GM20000 (cell line): ENCODE measurements at regions not wholly inside any gene's neighbourhood (a gene's known extent, or its start where the extent isn't known, plus 50 kb on each side); places are given as distances from the start of the nearest gene placed in this dataset.

ENCODE experiments used
- DNase-seq: peaks from one replicate; pipeline ENCODE4 v3.0.0; 2012; ENCODE audit warnings: low spot score
- CTCF ChIP-seq: IDR thresholded peaks from 2 replicates; pipeline ENCODE4 v1.5.1; 2012; ENCODE audit warnings: mild to moderate bottlenecking, control low read depth; ENCODE audit errors: extremely low read depth, missing control alignments

- DNase-seq: no peak
- no peak for TF ChIP-seq CTCF
Observed at GRCh38 chr3:127037021-127037400, 54.1 kb downstream of the PLXNA1 start.

GRCh38 chr3:127037418-127037841 lies 54.5 kb downstream of the PLXNA1 start:
- no peak for TF ChIP-seq CTCF
- DNase-seq: no peak

- no peak for TF ChIP-seq CTCF
- no peak for DNase-seq
Observed at GRCh38 chr3:127037971-127038446, 55.1 kb downstream of the PLXNA1 start.

- DNase-seq: no peak
- TF ChIP-seq CTCF: no peak
Observed at GRCh38 chr3:127038466-127038865, 55.6 kb downstream of the PLXNA1 start.

GRCh38 chr3:127038923-127039581 lies 56.1 kb downstream of the PLXNA1 start:
- TF ChIP-seq CTCF: no peak
- no peak for DNase-seq

- no peak for TF ChIP-seq CTCF
- DNase-seq: no peak
Observed at GRCh38 chr3:127039719-127040118, 56.8 kb downstream of the PLXNA1 start.

- no peak for DNase-seq
- no peak for TF ChIP-seq CTCF
Observed at GRCh38 chr3:127040216-127040615, 57.3 kb downstream of the PLXNA1 start.
